SU-DHL-6 (cell line): ENCODE measurements at regions not wholly inside any gene's neighbourhood (a gene's known extent, or its start where the extent isn't known, plus 50 kb on each side); places are given as distances from the start of the nearest gene placed in this dataset.

Experiments used
- CTCF ChIP-seq: fragments of 200-600 bp; sonication (generic); IDR thresholded peaks from one replicate; pipeline ENCODE4 v1.5.1; 2017; ENCODE audit warnings: antibody characterized with exemption, mild to moderate bottlenecking, low read length, moderate library complexity; ENCODE audit not compliant: insufficient read depth, poor library complexity, severe bottlenecking
- EZH2phosphoT487 ChIP-seq: fragments of 200-600 bp; sonication (generic), shearing (Covaris generic); conservative IDR thresholded peaks from 2 replicates; pipeline ENCODE4 v1.6.1; 2018; ENCODE audit warnings: mild to moderate bottlenecking, antibody characterized with exemption, low read length, moderate library complexity, mixed read lengths

DNA sequence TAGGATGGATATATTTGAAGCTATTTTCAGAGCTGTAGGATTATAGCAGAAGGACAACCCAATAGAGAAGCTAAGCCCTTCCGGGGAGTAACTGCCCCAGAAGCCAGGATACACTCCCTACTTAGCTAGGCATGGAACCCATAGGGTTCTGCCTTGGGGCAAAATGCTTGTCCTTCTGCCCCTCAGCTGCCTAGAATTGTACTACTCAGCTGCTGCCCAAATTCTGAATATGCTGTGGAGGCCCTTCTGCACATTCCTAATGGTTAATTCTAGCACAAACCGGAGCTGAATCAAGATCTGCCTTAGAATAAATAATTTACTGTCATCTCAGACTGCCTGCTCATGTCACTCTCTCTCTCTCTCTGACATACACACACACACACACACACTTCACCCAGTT lies 297.7 kb upstream of the VCX3A start:
- no peak for TF ChIP-seq CTCF
- TF ChIP-seq EZH2phosphoT487, result no peak
